Stimulated activated CD8-positive, alpha-beta memory T cell treated with anti-CD3 and anti-CD28 coated beads, Interleukin-12 subunit alpha, Interleukin-12 subunit beta, amount 100 ng/mL, for 1 hour (primary cell): ENCODE measurements at regions not wholly inside any gene's neighbourhood (a gene's known extent, or its start where the extent isn't known, plus 50 kb on each side); places are given as distances from the start of the nearest gene placed in this dataset.
"Not testable (repeated sequence)": the region's sequence is repeated elsewhere in the genome, so short reads cannot be mapped to it uniquely, and the experiment has no call there.

Experiments used
- DNase-seq: peaks from one replicate; pipeline ENCODE4 v3.0.0-alpha.2; 2020; ENCODE audit warnings: low read depth

DNA sequence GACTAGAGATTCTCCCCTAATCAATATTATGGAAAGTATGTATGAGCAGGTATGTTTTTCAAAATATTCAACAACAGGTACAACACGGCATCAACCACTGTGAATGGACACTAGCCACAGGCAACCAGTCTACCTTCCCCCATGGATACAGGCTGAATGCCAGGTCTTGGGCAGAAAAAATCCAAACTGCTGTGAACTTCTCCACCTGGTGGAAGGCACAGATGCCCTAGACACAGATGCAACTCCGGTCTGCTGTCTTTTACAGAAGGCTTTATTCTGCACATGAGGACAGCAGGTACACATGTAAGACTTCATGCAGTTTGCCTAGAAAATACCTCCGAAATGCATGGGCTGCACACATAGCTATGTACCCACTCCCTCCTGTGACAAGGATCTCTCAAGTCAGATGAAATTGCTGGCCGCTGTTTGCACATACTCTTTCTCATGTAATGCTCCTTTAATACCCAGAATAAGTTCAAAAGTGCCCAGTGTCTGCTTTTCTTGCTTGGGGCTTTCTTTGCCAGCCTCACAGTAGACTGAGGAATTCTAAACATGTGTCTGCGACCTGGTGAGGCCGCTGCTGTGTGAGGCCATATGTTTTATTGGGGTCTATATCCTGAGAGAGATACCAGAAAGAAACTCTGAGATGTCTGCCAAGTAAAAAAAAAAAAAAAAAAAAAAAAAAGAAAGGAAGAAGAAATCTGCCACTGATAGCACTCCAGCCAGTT is 325.9 kb downstream of the FOXO1 start:
- DNase-seq = no peak

GRCh38 chr13:40341096-40341471 is 325.4 kb downstream of the FOXO1 start:
- no peak for DNase-seq

GRCh38 chr13:40341501-40341900 is 324.9 kb downstream of the FOXO1 start:
- no peak for DNase-seq

DNA sequence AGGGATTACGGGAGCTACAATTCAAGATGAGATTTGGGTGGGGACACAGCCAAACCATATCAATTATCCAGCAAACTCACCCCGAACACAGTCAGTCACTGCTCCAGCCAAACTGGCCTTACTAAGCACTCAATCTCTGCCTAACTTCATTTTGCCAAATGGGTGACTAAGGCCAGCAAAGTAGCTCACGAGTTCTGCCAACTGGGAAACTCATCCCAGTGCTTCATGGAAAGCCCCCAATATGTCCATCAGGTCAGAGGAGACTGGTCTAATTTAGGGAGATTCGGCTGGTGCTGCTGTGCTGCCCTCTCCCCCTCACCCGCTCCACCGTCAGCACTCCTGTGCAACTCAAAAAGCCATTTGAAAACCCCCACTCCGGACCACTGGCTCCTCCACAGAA is 324.0 kb downstream of the FOXO1 start:
- DNase-seq = no peak

- no peak for DNase-seq
These were observed 323.5 kb downstream of the FOXO1 start for GRCh38 chr13:40342901-40343300.

- DNase-seq = no peak
These were observed 322.7 kb downstream of the FOXO1 start for GRCh38 chr13:40343550-40344269.

DNA sequence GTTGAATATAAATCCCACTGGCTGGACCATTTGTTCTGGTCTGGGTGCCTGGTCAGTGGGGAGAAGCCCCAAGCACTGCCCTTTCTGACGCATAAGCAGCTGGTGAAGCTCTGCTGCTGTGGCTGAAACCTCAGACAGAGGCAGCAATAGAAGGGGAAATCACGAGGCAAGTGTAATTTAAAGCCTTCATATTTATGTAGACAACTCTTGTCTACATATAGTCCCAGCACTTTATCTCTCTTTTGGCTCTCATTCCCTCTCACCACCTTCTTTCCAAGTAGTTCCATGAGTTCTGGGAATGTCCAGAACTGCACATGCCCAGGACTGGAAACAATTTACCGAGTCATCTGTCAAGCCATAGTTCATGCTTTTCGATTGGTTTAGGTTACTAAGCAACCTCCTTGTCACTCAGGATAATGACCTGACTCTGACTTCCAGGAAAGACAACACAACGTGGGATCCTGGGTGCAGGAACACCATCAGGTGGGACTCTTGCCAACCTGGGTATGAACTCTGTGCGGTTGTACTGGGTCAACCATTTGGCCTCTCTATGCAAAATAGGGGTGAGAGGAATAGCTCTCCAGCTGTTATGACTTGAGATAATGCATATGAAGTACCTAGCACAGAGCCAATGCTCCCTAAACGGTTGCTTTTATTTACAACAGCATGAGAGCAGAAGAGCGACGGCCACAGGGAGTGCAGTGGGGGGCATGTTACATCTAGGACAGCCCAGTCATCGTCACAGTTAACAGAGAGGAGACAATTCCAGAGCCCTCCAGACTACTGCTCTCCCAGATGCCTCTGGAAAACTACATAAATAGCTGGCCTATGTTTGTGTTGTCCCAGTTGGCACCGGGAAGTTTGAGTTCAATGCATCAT is 321.9 kb downstream of the FOXO1 start:
- DNase-seq = no peak

DNA sequence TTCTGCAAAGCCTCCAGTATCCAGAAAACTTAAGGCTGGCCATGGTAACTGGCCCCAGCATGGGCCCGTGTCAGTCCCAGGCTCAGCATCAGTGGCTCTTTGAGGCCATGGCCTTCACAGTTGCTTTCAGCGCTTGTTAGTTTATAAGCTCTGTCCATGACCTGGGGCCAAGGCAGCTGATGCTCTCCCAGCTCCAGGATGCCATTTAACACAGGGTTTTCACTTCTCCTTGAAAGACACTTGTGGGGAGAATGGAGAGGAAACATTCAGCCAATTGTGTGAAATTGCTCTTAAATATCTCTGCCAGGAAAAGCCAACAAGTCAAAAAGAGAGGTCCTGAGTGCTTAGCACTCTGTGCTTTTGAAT is 321.3 kb downstream of the FOXO1 start:
- no peak for DNase-seq

DNA sequence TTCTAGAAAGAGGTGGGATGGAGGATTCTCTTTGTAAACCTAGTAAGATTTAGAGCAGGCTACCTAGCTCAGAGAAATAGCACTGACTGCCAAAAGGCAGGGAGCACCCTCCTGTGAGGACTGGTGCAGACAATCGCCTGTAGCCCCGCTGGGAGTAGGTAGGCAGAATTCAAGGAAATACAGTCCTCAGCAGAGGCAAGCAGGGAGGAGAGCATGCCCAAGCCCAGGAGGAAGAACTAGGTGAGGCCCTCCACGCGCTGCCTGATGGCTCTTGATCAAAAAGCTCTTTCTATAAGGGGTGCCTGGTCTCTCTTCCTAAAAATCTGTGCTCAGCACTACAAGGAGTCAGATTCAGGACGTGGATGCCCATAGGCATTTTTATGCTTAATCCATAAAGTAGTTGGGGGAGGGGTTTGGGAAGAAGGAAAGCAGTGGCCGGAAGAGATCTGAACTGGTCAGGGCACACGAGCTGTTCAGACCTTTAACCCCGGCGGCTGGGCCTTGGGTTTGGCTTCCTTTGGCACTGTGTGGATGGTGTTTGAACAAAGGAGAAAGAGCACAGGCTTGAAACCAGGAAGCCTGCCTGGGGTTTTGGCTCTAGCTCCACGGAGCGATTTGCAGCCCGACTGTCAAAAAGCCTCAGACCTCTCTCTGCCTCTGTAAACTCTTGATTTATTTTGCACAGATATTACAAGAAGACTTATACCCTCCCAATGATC is 320.6 kb downstream of the FOXO1 start:
- no peak for DNase-seq

DNA sequence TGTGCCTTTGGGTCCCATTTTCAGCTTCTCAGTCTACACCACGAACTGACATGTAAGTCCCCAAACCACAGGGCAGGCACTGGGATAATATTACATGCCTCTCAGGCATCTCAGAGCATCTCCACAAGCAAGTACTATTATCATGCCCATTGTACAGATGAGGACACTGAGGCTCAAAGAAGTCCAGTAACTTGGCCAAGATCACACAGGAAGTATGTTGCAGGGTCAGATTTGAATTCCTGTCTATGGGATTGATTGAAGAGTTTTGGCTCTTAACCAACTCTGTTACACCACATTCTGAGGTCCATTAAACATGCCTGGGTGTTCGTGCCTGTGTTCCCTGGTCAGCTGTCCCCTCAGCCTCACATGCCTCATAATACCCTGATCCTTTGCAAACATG is 319.8 kb downstream of the FOXO1 start:
- DNase-seq = no peak

DNA sequence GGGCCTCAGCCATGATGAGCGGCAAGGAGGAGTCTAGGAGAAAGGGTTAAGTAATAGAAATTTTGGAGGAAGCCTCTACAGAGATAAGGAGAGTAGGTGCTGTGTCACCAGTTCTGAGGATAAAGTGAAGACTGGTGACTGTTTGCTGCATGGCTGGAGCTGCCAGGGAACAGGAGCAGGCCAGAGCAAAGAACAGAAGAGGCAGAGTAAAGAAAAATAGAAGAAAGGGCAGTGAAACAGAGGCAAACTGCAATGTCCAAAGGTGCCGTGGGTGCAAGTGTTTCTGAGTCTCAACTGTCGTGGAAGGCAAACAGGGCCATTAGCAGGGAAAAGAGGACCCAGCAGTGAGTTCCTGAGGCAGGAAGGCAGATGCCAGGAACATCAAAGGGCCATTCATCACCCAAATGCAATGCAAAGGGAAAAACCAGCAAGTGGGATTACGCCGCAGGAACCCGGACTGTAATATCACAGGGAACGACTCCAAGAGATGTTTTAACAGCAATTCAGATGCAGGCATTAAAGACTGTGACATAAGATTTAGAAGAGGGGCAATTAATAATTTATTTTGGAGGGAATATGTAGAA is 318.3 kb downstream of the FOXO1 start:
- DNase-seq = no peak

- no peak for DNase-seq
These were observed 316.0 kb downstream of the FOXO1 start for GRCh38 chr13:40350283-40350992.

GRCh38 chr13:40351537-40352379 is 314.7 kb downstream of the FOXO1 start:
- no peak for DNase-seq

DNA sequence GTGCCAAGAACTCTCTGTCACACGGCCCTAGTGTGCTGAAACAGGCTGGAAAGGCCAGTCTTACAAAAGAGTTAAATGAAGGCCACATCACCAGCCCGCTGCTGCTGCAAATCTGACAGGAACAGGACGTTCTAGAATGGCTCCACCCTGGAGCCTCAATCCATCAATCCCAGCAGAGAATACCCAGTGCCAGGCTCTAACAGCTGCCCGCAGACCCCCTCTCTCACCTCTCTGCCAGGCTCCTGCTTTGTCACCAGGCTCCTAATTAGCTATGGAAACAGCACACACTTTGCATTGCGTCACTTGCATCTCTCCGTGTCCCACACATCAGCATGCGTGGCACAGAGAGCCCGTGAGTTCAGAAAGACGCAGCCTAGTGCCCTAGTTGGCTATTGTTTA is 314.1 kb downstream of the FOXO1 start:
- DNase-seq = no peak

- no peak for DNase-seq
These were observed 313.5 kb downstream of the FOXO1 start for GRCh38 chr13:40352802-40353562.

- no peak for DNase-seq
These were observed 311.2 kb downstream of the FOXO1 start for GRCh38 chr13:40355126-40355724.

DNA sequence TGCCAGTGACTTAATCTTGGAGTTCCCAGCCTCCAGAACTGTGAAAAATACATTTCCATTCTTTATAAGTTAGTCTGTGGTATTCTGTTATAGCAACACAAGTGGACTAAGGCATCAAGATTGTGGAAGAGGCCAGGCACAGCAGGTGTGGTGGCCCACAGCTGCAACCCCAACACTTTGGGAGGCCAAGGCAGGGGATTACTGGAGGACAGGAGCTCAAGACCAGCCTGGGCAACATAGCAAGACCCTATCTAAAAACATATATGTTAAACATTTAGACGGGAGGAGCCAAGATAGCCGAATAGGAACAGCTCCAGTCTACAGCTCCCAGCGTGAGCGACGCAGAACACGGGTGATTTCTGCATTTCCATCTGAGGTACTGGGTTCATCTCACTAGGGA is 310.4 kb downstream of the FOXO1 start:
- no peak for DNase-seq

GRCh38 chr13:40356458-40356857 is 310.0 kb downstream of the FOXO1 start:
- DNase-seq = not testable (repeated sequence)

- DNase-seq = no peak
These were observed 303.9 kb downstream of the FOXO1 start for GRCh38 chr13:40362502-40362901.
